ENCODE measurements at regions not wholly inside any gene's neighbourhood (a gene's known extent, or its start where the extent isn't known, plus 50 kb on each side); places are given as distances from the start of the nearest gene placed in this dataset.

- TF ChIP-seq CTCF (IDR thresholded peaks at IDR 0.05; ENCODE audit: borderline replicate concordance, extremely low read depth, low read length, poor library complexity, severe bottlenecking), result no peak
- no peak for TF ChIP-seq EZH2 (IDR thresholded peaks at IDR 0.05; ENCODE audit: borderline replicate concordance, low read depth, low read length, severe bottlenecking)
Observed at GRCh38 chr4:182068920-182069319, 174.3 kb upstream of the TENM3 start.
